RWPE2 (cell line): ENCODE measurements at regions not wholly inside any gene's neighbourhood (a gene's known extent, or its start where the extent isn't known, plus 50 kb on each side); places are given as distances from the start of the nearest gene placed in this dataset.

ENCODE experiments used
- ATAC-seq: fragments of 200-7000 bp; cut with Tn5 transposase; 3 replicates; pipeline ENCODE4 v1.9.1; 2021; ENCODE audit warnings: low read depth
- DNase-seq: peaks from one replicate; pipeline ENCODE4 v3.0.0-alpha.2; 2020; ENCODE audit warnings: low spot score
- H3K27ac ChIP-seq: fragments of 450-650 bp; 2 replicates; pipeline ENCODE4 v1.5.1; 2017; ENCODE audit warnings: mild to moderate bottlenecking; ENCODE audit not compliant: poor library complexity, severe bottlenecking
- H3K27me3 ChIP-seq: fragments of 250-450 bp; sonication (Bioruptor Pico); 2 replicates; pipeline ENCODE4 v1.5.1; 2021; ENCODE audit warnings: mild to moderate bottlenecking, moderate library complexity; ENCODE audit not compliant: insufficient read depth, poor library complexity, severe bottlenecking
- H3K36me3 ChIP-seq: fragments of 250-450 bp; sonication (Bioruptor Pico); 2 replicates; pipeline ENCODE4 v1.5.1; 2020; ENCODE audit warnings: low read depth, mild to moderate bottlenecking, moderate library complexity
- H3K4me1 ChIP-seq: fragments of 250-450 bp; sonication (Bioruptor Pico); 2 replicates; pipeline ENCODE4 v1.5.1; 2021; ENCODE audit warnings: mild to moderate bottlenecking, moderate library complexity; ENCODE audit not compliant: insufficient read depth, poor library complexity, severe bottlenecking
- H3K4me3 ChIP-seq: fragments of 250-450 bp; sonication (Bioruptor Pico); 2 replicates; pipeline ENCODE4 v1.5.1; 2021; ENCODE audit warnings: mild to moderate bottlenecking, moderate library complexity; ENCODE audit not compliant: severe bottlenecking
- H3K9me3 ChIP-seq: fragments of 250-450 bp; sonication (Bioruptor Pico); 2 replicates; pipeline ENCODE4 v1.5.1; 2021; ENCODE audit warnings: mild to moderate bottlenecking, moderate library complexity; ENCODE audit not compliant: severe bottlenecking
- CTCF ChIP-seq: fragments of 450-650 bp; IDR thresholded peaks from one replicate; pipeline ENCODE4 v1.5.1; 2017; ENCODE audit warnings: mild to moderate bottlenecking, moderate library complexity; ENCODE audit not compliant: poor library complexity, severe bottlenecking

- TF ChIP-seq CTCF = no peak
- Histone ChIP-seq H3K4me3 (no peak overlapping the region), H3K27ac (no peak overlapping the region), H3K36me3 (no peaks in the 10 kb centered on the region), H3K9me3 (peaks cover 2% of the 10 kb centered on the region), H3K4me1 (no peaks in the 10 kb centered on the region), H3K27me3 (no peaks in the 10 kb centered on the region)
- no peak for ATAC-seq
- no peak for DNase-seq
These were observed 787.2 kb downstream of the TDRD15 start for GRCh38 chr2:21910832-21911507.

DNA sequence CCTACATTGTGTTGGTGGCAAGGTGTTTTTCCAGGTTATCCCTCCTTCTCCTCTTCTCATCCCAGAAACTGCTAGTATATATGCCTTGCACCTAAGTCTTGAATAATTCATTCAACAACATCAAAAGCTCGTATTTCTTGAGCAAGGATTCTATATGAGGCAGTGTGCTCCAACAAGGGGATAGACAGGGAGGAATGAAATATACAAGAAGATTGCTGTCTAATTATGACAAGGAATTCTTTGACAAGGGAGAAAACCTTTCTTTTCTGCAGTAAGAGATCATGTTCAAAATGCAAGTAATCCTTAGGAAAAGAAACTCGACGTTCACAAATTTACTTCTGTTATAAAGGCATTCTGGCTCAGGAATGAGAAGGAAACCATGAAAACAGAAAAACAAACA is 788.6 kb downstream of the TDRD15 start:
- Histone ChIP-seq H3K9me3 (peaks cover 2% of the 10 kb centered on the region), H3K27ac (no peak overlapping the region), H3K27me3 (no peaks in the 10 kb centered on the region), H3K4me3 (no peak overlapping the region), H3K4me1 (no peaks in the 10 kb centered on the region), H3K36me3 (no peaks in the 10 kb centered on the region)
- no peak for TF ChIP-seq CTCF
- DNase-seq = no peak
- no peak for ATAC-seq

DNA sequence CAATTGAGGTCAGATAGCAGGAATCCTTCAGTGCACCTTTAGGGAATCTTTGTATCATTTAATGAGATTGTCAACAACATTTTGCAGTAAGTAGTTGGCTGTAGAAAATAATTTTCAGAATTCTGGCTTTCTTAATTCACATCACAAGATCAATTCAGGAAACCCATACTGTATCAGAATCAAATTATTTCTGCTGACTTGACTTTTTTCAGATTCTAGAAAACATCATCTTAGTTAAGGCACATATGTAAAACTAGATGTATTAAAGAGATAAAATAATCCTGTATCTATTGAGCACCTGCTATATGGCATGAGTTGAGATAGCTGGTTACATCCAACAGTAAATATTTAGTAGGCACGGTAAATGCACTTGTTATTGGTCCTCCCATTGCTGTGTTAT is 791.4 kb downstream of the TDRD15 start:
- no peaks in the 10 kb centered on the region for H3K4me1 ChIP-seq
- no peaks in the 10 kb centered on the region for H3K27me3 ChIP-seq
- H3K27ac ChIP-seq = no peak overlapping the region
- DNase-seq = no peak
- no peak overlapping the region for H3K4me3 ChIP-seq
- no peaks in the 10 kb centered on the region for H3K36me3 ChIP-seq
- peaks cover 2% of the 10 kb centered on the region for H3K9me3 ChIP-seq
- TF ChIP-seq CTCF = no peak
- no peak for ATAC-seq

GRCh38 chr2:21916934-21917522 is 793.3 kb downstream of the TDRD15 start:
- H3K4me3 ChIP-seq = no peak overlapping the region
- H3K9me3 ChIP-seq = no peaks in the 10 kb centered on the region
- DNase-seq (no peak), ATAC-seq (no peak)
- H3K27ac ChIP-seq = no peak overlapping the region
- H3K4me1 ChIP-seq = no peaks in the 10 kb centered on the region
- no peak for TF ChIP-seq CTCF
- no peaks in the 10 kb centered on the region for H3K36me3 ChIP-seq
- H3K27me3 ChIP-seq = no peaks in the 10 kb centered on the region

GRCh38 chr2:21920721-21921120 is 797.0 kb downstream of the TDRD15 start:
- no peak for TF ChIP-seq CTCF
- no peak for ATAC-seq
- H3K4me1 ChIP-seq = no peaks in the 10 kb centered on the region

More at GRCh38 chr2:21920721-21921120, 797.0 kb downstream of the TDRD15 start:
- Histone ChIP-seq H3K4me3 (no peak overlapping the region), H3K9me3 (no peaks in the 10 kb centered on the region), H3K27ac (no peak overlapping the region), H3K36me3 (no peaks in the 10 kb centered on the region), H3K27me3 (no peaks in the 10 kb centered on the region)
- DNase-seq = no peak
